PFSK-1 (cell line): ENCODE measurements at regions not wholly inside any gene's neighbourhood (a gene's known extent, or its start where the extent isn't known, plus 50 kb on each side); places are given as distances from the start of the nearest gene placed in this dataset.

Experiments used
- FOXP2 ChIP-seq: optimal IDR thresholded peaks from 2 replicates; pipeline ENCODE3; 2011; ENCODE audit warnings: borderline replicate concordance, control low read depth, inconsistent platforms; ENCODE audit not compliant: insufficient read depth; ENCODE audit errors: extremely low read length, extremely low read depth
- POLR2AphosphoS5 ChIP-seq: IDR thresholded peaks from 2 replicates; pipeline ENCODE4 v1.6.1; 2012; ENCODE audit warnings: low read depth, mild to moderate bottlenecking, control low read depth, low read length, moderate library complexity
- REST ChIP-seq, 2 experiments: IDR thresholded peaks; 2 replicates each; pipeline versions ENCODE4 v1.6.1 to v1.8.0; 2011 to 2012; ENCODE audit warnings: low read depth in 2 of 2, low read length in 2 of 2, control low read depth in 1 of 2, inconsistent platforms in 1 of 2, mild to moderate bottlenecking in 1 of 2, moderate library complexity in 1 of 2; ENCODE audit not compliant: insufficient read depth in 1 of 2
- SIN3A ChIP-seq: IDR thresholded peaks from 2 replicates; pipeline ENCODE4 v1.6.1; 2012; ENCODE audit warnings: mild to moderate bottlenecking, low read length, moderate library complexity, borderline replicate concordance; ENCODE audit not compliant: insufficient read depth
- TAF1 ChIP-seq: IDR thresholded peaks from 2 replicates; pipeline ENCODE4 v1.6.1; 2012; ENCODE audit warnings: low read length, control low read depth, borderline replicate concordance; ENCODE audit not compliant: insufficient read depth

DNA sequence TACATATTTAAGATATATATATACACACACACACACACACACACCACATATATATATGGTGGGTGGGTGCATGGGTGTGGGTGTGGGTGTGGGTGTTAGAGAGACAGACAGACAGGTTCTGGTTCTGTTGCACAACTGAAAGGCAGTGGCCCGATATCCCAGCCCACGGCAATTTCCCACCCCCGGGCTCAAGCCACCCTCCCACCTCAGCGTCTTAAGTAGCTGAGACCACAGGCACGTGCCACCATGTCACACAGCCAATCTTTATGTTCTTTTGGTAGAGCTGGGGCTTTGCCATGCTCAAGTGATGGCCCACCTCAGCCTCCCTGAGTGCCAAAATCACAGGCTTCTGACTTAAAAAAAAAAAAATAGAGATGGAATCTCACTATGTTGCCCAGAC is 417.8 kb upstream of the FOXG1 start:
- TF ChIP-seq SIN3A, result no peak
- TF ChIP-seq TAF1, result no peak
- no peak for TF ChIP-seq POLR2AphosphoS5
- no peak for TF ChIP-seq REST (IDR thresholded peaks at IDR 0.05; ENCODE audit: insufficient read depth in 1 of 2, low read depth in 2 of 2, low read length in 2 of 2)
- no peak for TF ChIP-seq FOXP2

DNA sequence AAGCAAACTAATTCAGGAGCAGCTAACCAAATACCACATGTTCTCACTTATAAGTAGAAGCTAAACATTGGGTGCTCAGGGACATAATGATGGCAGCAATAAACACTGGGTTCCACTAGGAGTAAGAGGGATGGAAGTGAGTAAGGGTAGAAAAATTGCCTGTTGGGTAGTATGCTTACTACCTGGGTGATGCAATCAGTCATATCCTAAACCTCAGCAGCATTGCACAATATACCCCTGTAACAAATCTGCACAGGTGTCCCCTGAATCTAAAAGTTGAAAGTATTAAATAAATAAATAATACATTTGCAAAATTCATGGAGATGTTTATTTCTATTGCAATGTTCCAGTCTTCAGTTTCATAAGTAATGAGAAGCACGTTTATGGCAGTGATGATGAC is 409.8 kb upstream of the FOXG1 start:
- TF ChIP-seq SIN3A, result no peak
- no peak for TF ChIP-seq FOXP2

GRCh38 chr14:28361486-28361885 is 405.1 kb upstream of the FOXG1 start:
- TF ChIP-seq FOXP2, result no peak
- no peak for TF ChIP-seq REST (IDR thresholded peaks at IDR 0.05; ENCODE audit: insufficient read depth in 1 of 2, low read depth in 2 of 2, low read length in 2 of 2)
- TF ChIP-seq POLR2AphosphoS5, result no peak
- no peak for TF ChIP-seq SIN3A
- no peak for TF ChIP-seq TAF1

GRCh38 chr14:28365510-28365909 is 401.1 kb upstream of the FOXG1 start:
- no peak for TF ChIP-seq POLR2AphosphoS5
- no peak for TF ChIP-seq TAF1
- no peak for TF ChIP-seq REST (IDR thresholded peaks at IDR 0.05; ENCODE audit: insufficient read depth in 1 of 2, low read depth in 2 of 2, low read length in 2 of 2)
- no peak for TF ChIP-seq SIN3A
- no peak for TF ChIP-seq FOXP2

DNA sequence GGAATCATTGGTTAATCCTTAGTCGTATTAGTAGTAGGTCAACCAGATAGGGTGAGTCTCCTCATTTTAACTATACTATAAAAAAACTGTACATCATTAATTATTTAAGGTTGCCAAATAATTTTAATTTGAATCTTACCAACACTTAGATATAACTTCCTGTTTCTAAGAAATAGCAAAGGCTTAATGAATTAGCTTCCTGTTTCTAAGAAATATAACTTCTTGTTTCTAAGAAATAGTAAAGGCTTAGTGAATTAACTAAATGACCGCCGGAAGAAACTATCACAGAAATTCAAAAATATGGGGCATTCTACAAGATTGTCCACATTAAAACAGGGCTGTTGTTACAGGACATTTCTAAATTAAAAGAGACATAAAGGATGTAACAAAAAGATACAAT is 392.9 kb upstream of the FOXG1 start:
- TF ChIP-seq REST (IDR thresholded peaks at IDR 0.05; ENCODE audit: insufficient read depth in 1 of 2, low read depth in 2 of 2, low read length in 2 of 2) (no peak), SIN3A (no peak), POLR2AphosphoS5 (no peak), FOXP2 (no peak), TAF1 (no peak)
